Endothelial cell of umbilical vein (primary cell): ENCODE measurements at regions not wholly inside any gene's neighbourhood (a gene's known extent, or its start where the extent isn't known, plus 50 kb on each side); places are given as distances from the start of the nearest gene placed in this dataset.

Experiments
- FOS ChIP-seq: IDR thresholded peaks from 2 replicates; pipeline ENCODE4 v1.6.1; 2011; ENCODE audit warnings: mild to moderate bottlenecking, low read length, moderate library complexity, borderline replicate concordance; ENCODE audit not compliant: insufficient read depth
- GATA2 ChIP-seq: IDR thresholded peaks from 2 replicates; pipeline ENCODE4 v1.7.0; 2011; ENCODE audit warnings: low read depth, mild to moderate bottlenecking, moderate library complexity, mixed read lengths, low read length; ENCODE audit not compliant: insufficient read length, insufficient read depth
- POLR2A ChIP-seq: IDR thresholded peaks from 2 replicates; pipeline ENCODE4 v1.6.1; 2012; ENCODE audit warnings: low read depth, mild to moderate bottlenecking, control low read depth, low read length
- POLR2AphosphoS5 ChIP-seq: IDR thresholded peaks from 2 replicates; pipeline ENCODE4 v1.6.1; 2012; ENCODE audit warnings: low read depth, mild to moderate bottlenecking, control low read depth, low read length, moderate library complexity; ENCODE audit not compliant: insufficient read depth
- TF ChIP-seq, protein P1 (sequence below), 2 donors: IDR thresholded peaks; 1 replicate in 1 of 2; 2 replicates in 1 of 2; pipeline ENCODE4 v1.5.1; 2011; ENCODE audit warnings: low read length in 2 of 2, mild to moderate bottlenecking in 2 of 2, moderate library complexity in 2 of 2, control low read depth in 1 of 2, inconsistent platforms in 1 of 2, low read depth in 1 of 2; ENCODE audit not compliant: insufficient read depth in 1 of 2; ENCODE audit errors: extremely low read depth in 1 of 2

DNA sequence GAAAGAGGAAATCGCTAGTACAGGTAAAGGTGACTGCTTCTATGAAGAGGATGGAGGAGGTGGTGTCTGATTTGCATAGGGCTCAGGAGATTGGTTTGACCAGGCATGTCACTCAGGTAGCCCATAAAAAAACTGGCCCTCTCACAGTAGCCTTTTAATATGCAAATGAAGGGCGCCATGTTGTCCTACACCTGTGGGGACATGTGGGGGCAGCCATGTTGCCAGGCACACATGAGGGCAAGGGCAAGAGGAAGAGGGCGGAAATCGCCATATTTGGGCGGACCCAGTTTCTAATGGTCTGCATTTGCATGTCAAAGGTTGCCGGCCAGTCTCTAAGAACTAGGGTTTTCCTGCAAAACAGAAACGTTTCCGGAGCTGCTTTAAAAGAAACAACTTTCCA, 1330.6 kb downstream of the DSC3 start:
- TF ChIP-seq POLR2A = no peak
- TF ChIP-seq, protein P1, sequence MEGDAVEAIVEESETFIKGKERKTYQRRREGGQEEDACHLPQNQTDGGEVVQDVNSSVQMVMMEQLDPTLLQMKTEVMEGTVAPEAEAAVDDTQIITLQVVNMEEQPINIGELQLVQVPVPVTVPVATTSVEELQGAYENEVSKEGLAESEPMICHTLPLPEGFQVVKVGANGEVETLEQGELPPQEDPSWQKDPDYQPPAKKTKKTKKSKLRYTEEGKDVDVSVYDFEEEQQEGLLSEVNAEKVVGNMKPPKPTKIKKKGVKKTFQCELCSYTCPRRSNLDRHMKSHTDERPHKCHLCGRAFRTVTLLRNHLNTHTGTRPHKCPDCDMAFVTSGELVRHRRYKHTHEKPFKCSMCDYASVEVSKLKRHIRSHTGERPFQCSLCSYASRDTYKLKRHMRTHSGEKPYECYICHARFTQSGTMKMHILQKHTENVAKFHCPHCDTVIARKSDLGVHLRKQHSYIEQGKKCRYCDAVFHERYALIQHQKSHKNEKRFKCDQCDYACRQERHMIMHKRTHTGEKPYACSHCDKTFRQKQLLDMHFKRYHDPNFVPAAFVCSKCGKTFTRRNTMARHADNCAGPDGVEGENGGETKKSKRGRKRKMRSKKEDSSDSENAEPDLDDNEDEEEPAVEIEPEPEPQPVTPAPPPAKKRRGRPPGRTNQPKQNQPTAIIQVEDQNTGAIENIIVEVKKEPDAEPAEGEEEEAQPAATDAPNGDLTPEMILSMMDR (IDR thresholded peaks at IDR 0.05; ENCODE audit: extremely low read depth in 1 of 2, insufficient read depth in 1 of 2, low read depth in 1 of 2, low read length in 2 of 2) = no peak
- no peak for TF ChIP-seq FOS
- TF ChIP-seq POLR2AphosphoS5 = no peak
- TF ChIP-seq GATA2 = no peak
